ENCODE measurements at regions not wholly inside any gene's neighbourhood (a gene's known extent, or its start where the extent isn't known, plus 50 kb on each side); places are given as distances from the start of the nearest gene placed in this dataset.

GRCh38 chr10:8233832-8234259 lies 179.4 kb downstream of the GATA3 start:
- TF ChIP-seq CTCF (IDR thresholded peaks at IDR 0.05; ENCODE audit: extremely low read depth, insufficient read depth, missing control alignments): no peak
- in situ Hi-C loops (cut with MboI; ENCODE audit: low pct_unique_long_range_greater_than_20kb, low sequenced_read_pairs, unreplicated experiment): no loop called here
- DNase-seq (ENCODE audit: low spot score): no peak

- DNase-seq (ENCODE audit: low spot score): no peak
- TF ChIP-seq CTCF (IDR thresholded peaks at IDR 0.05; ENCODE audit: extremely low read depth, insufficient read depth, missing control alignments): no peak
- in situ Hi-C loops (cut with MboI; ENCODE audit: low pct_unique_long_range_greater_than_20kb, low sequenced_read_pairs, unreplicated experiment): no loop called here
These were observed 181.0 kb downstream of the GATA3 start for GRCh38 chr10:8235253-8236027.

- DNase-seq (ENCODE audit: low spot score): no peak
- no peak for TF ChIP-seq CTCF (IDR thresholded peaks at IDR 0.05; ENCODE audit: extremely low read depth, insufficient read depth, missing control alignments)
- in situ Hi-C loops (cut with MboI; ENCODE audit: low pct_unique_long_range_greater_than_20kb, low sequenced_read_pairs, unreplicated experiment): no loop called here
These were observed 184.5 kb downstream of the GATA3 start for GRCh38 chr10:8238986-8239385.

- no peak for TF ChIP-seq CTCF (IDR thresholded peaks at IDR 0.05; ENCODE audit: extremely low read depth, insufficient read depth, missing control alignments)
- in situ Hi-C loops (cut with MboI; ENCODE audit: low pct_unique_long_range_greater_than_20kb, low sequenced_read_pairs, unreplicated experiment): no loop called here
- no peak for DNase-seq (ENCODE audit: low spot score)
These were observed 186.4 kb downstream of the GATA3 start for GRCh38 chr10:8240861-8241260.

GRCh38 chr10:8242295-8242872 lies 187.9 kb downstream of the GATA3 start:
- no peak for TF ChIP-seq CTCF (IDR thresholded peaks at IDR 0.05; ENCODE audit: extremely low read depth, insufficient read depth, missing control alignments)
- in situ Hi-C loops (cut with MboI; ENCODE audit: low pct_unique_long_range_greater_than_20kb, low sequenced_read_pairs, unreplicated experiment): no loop called here
- DNase-seq (ENCODE audit: low spot score): no peak

- no peak for DNase-seq (ENCODE audit: low spot score)
- no peak for TF ChIP-seq CTCF (IDR thresholded peaks at IDR 0.05; ENCODE audit: extremely low read depth, insufficient read depth, missing control alignments)
- in situ Hi-C loops (cut with MboI; ENCODE audit: low pct_unique_long_range_greater_than_20kb, low sequenced_read_pairs, unreplicated experiment): no loop called here
These were observed 190.8 kb downstream of the GATA3 start for GRCh38 chr10:8245131-8245813.

Data from GM13977 (cell line).